GM12878 (cell line): ENCODE measurements at regions not wholly inside any gene's neighbourhood (a gene's known extent, or its start where the extent isn't known, plus 50 kb on each side); places are given as distances from the start of the nearest gene placed in this dataset.

Experiments
- ATAC-seq: fragments of 200-7000 bp; cut with Tn5 transposase; 3 replicates; pipeline ENCODE4 v1.9.1; 2020; ENCODE audit warnings: mild to moderate bottlenecking, moderate library complexity
- BruUV-seq: library from RNA; stranded (reverse); fragments of 400-500 nt; replicated peaks from 2 replicates; lab custom pipeline; 2021; lab: Mats Ljungman, UMichigan
- CTCF ChIA-PET: fragments of 300-600 bp; sonication (Branson Sonifier 250); formaldehyde crosslinking; extraction: SDS; loops from one replicate; lab custom pipeline; 2021; ENCODE audit warnings: inconsistent platforms; lab: Yijun Ruan, JAX
- POLR2A ChIA-PET: fragments of 350-600 bp; formaldehyde crosslinking; extraction: SDS; loops from one replicate; lab custom pipeline; 2021; ENCODE audit warnings: inconsistent platforms; lab: Charles Lee
- RAD21 ChIA-PET: fragments of 300-600 bp; sonication (Branson Sonifier 250); formaldehyde crosslinking; loops from one replicate; lab custom pipeline; 2023; ENCODE audit warnings: antibody characterized with exemption; ENCODE audit not compliant: unreplicated experiment; lab: Charles Lee
- SMC1A ChIA-PET: fragments of 300-600 bp; sonication (Branson Sonifier 250); formaldehyde crosslinking; loops from one replicate; lab custom pipeline; 2023; ENCODE audit not compliant: unreplicated experiment, uncharacterized antibody; lab: Charles Lee
- DNase-seq: peaks from one replicate; pipeline ENCODE4 v3.0.0-alpha.2; 2011; ENCODE audit warnings: low read depth, low spot score
- FAIRE-seq: peaks from 3 replicates; lab custom pipeline; 2011; peaks lifted over from hg19 to GRCh38; lab: Jason Lieb, UNC
- H2AFZ ChIP-seq: 2 replicates; pipeline ENCODE4 v1.6.0; 2011; ENCODE audit warnings: low read depth, low read length, control low read depth; ENCODE audit not compliant: control insufficient read depth
- H3K27ac ChIP-seq: 2 replicates; pipeline ENCODE4 v1.5.1; 2011; ENCODE audit warnings: control low read depth; ENCODE audit not compliant: control insufficient read depth, insufficient read depth
- H3K27me3 ChIP-seq, 2 experiments: replicated peaks in 1 of 2; 2 replicates each; pipeline versions ENCODE4 v1.6.0 to v1.6.1; 2011; ENCODE audit warnings: low read length in 1 of 2; ENCODE audit not compliant: control insufficient read depth in 2 of 2, insufficient read depth in 2 of 2
- H3K36me3 ChIP-seq, 2 experiments: 2 replicates each; pipeline ENCODE4 v1.5.1; 2011; ENCODE audit warnings: low read length in 1 of 2; ENCODE audit not compliant: control insufficient read depth in 2 of 2, insufficient read depth in 2 of 2
- H3K4me1 ChIP-seq: 2 replicates; pipeline ENCODE4 v1.6.1; 2011; ENCODE audit warnings: mild to moderate bottlenecking, low read length, moderate library complexity, mixed read lengths; ENCODE audit not compliant: control insufficient read depth, insufficient read depth
- H3K4me2 ChIP-seq: 2 replicates; pipeline ENCODE4 v1.6.0; 2011; ENCODE audit warnings: control low read depth; ENCODE audit not compliant: control insufficient read depth, insufficient read depth
- H3K4me3 ChIP-seq: fragments of 200-600 bp; sonication (generic); 2 replicates; pipeline ENCODE4 v1.5.1; 2016
- H3K79me2 ChIP-seq: 2 replicates; pipeline ENCODE4 v1.6.0; 2011; ENCODE audit warnings: low read length; ENCODE audit not compliant: control insufficient read depth, insufficient read depth
- H3K9ac ChIP-seq: 2 replicates; pipeline ENCODE4 v1.8.0; 2011; ENCODE audit warnings: low read length, control low read depth, mixed read lengths; ENCODE audit not compliant: control insufficient read depth, insufficient read depth
- H3K9me3 ChIP-seq: replicated peaks from 3 replicates; pipeline ENCODE4 v1.5.1; 2011; ENCODE audit warnings: mild to moderate bottlenecking, low read length; ENCODE audit not compliant: control insufficient read depth, insufficient read depth
- H4K20me1 ChIP-seq: 2 replicates; pipeline ENCODE4 v1.6.0; 2011; ENCODE audit not compliant: control insufficient read depth, insufficient read depth
- CHD4 ChIP-seq: fragments of 200-600 bp; sonication (generic); IDR thresholded peaks from 2 replicates; pipeline ENCODE4 v1.6.1; 2016; ENCODE audit warnings: mild to moderate bottlenecking
- NR2C2 ChIP-seq: IDR thresholded peaks from 2 replicates; pipeline ENCODE4 v1.6.1; 2011; ENCODE audit warnings: borderline replicate concordance, low read depth; ENCODE audit not compliant: control insufficient read depth, insufficient read length
- STAT1 ChIP-seq: fragments of 450-650 bp; conservative IDR thresholded peaks from 2 replicates; pipeline ENCODE4 v1.6.1; 2014; ENCODE audit warnings: antibody characterized with exemption, mild to moderate bottlenecking
- ZBED1 ChIP-seq: IDR thresholded peaks from 2 replicates; pipeline ENCODE4 v1.6.1; 2016; ENCODE audit warnings: borderline replicate concordance
- WGBS: methylation state at CpG from one replicate; pipeline ENCODE4 v1.1.6; 2016; ENCODE audit warnings: low lambda C conversion rate; ENCODE audit not compliant: insufficient replicate concordance, insufficient coverage; ENCODE audit errors: missing lambda C conversion rate; 5-methylcytosine and 5-hydroxymethylcytosine counted together
- in situ Hi-C: fragments of 300-500 bp; cut with MboI; formaldehyde crosslinking; loops from 9 replicates; pipeline ENCODE4 v1.14.3; 2018; ENCODE audit warnings: mixed read lengths
- intact Hi-C: fragments of 100-400 bp; cut with micrococcal nuclease; formaldehyde crosslinking; loops from one replicate; pipeline ENCODE4 v1.14.2; 2022; ENCODE audit not compliant: unreplicated experiment
- TF ChIP-seq, protein P1 (sequence below): IDR thresholded peaks from 2 replicates; pipeline ENCODE4 v1.6.1; 2012; ENCODE audit warnings: low read depth, low read length, improper control_type of control experiment
- TF ChIP-seq, protein P2 (sequence below): fragments of 450-650 bp; IDR thresholded peaks from 2 replicates; pipeline ENCODE4 v1.6.1; 2017; ENCODE audit warnings: mild to moderate bottlenecking, moderate library complexity
- TF ChIP-seq, protein P3 (sequence below): IDR thresholded peaks from 2 replicates; pipeline ENCODE4 v1.6.1; 2011; ENCODE audit warnings: low read depth, mild to moderate bottlenecking, low read length, moderate library complexity, borderline replicate concordance; ENCODE audit errors: extremely low read depth

DNA sequence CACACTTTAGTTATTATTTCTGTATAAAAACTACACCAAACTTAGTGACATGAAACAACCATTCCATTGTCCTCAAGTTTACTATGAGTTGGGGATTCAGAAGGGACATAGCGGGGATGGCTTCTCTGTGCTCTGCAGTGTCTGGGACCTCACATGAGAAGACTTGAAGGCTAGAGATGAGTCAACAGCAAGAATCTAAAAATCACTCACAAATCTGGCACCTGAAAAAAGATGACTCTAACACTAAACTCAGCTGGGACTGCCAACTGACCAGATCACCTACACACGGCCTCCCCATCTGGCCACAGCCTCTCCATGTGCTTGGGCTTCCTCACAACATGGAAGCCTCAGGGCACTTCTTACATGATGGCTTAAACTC lies 63.0 kb upstream of the EYA2 start:
- TF ChIP-seq, protein P1, sequence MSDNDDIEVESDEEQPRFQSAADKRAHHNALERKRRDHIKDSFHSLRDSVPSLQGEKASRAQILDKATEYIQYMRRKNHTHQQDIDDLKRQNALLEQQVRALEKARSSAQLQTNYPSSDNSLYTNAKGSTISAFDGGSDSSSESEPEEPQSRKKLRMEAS, result no peak
- TF ChIP-seq, protein P2, sequence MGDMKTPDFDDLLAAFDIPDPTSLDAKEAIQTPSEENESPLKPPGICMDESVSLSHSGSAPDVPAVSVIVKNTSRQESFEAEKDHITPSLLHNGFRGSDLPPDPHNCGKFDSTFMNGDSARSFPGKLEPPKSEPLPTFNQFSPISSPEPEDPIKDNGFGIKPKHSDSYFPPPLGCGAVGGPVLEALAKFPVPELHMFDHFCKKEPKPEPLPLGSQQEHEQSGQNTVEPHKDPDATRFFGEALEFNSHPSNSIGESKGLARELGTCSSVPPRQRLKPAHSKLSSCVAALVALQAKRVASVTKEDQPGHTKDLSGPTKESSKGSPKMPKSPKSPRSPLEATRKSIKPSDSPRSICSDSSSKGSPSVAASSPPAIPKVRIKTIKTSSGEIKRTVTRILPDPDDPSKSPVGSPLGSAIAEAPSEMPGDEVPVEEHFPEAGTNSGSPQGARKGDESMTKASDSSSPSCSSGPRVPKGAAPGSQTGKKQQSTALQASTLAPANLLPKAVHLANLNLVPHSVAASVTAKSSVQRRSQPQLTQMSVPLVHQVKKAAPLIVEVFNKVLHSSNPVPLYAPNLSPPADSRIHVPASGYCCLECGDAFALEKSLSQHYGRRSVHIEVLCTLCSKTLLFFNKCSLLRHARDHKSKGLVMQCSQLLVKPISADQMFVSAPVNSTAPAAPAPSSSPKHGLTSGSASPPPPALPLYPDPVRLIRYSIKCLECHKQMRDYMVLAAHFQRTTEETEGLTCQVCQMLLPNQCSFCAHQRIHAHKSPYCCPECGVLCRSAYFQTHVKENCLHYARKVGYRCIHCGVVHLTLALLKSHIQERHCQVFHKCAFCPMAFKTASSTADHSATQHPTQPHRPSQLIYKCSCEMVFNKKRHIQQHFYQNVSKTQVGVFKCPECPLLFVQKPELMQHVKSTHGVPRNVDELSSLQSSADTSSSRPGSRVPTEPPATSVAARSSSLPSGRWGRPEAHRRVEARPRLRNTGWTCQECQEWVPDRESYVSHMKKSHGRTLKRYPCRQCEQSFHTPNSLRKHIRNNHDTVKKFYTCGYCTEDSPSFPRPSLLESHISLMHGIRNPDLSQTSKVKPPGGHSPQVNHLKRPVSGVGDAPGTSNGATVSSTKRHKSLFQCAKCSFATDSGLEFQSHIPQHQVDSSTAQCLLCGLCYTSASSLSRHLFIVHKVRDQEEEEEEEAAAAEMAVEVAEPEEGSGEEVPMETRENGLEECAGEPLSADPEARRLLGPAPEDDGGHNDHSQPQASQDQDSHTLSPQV, result no peak
- no peak for TF ChIP-seq STAT1
- TF ChIP-seq, all 136 proteins: peak for 0
- H3K27me3 ChIP-seq, result no peaks in the 10 kb centered on the region
- no peaks in the 10 kb centered on the region for H3K4me1 ChIP-seq
- H3K4me3 ChIP-seq, result no peak overlapping the region
- ChIA-PET POLR2A (no interaction called here), RAD21 (no interaction called here), CTCF (no interaction called here), SMC1A (no interaction called here)
- H3K9ac ChIP-seq, result no peak overlapping the region
- FAIRE-seq (no peak), DNase-seq (no peak), ATAC-seq (peak; percentile 58)
- no peaks in the 10 kb centered on the region for H3K79me2 ChIP-seq
- intact Hi-C loops, result no loop called here
- no peaks in the 10 kb centered on the region for H3K9me3 ChIP-seq
- H3K36me3 ChIP-seq, result no peaks in the 10 kb centered on the region
- no peaks in the 10 kb centered on the region for H4K20me1 ChIP-seq
- H2AFZ ChIP-seq, result no peak overlapping the region
- H3K4me2 ChIP-seq, result no peak overlapping the region
- H3K27ac ChIP-seq, result no peak overlapping the region
- in situ Hi-C loops, result no loop called here
- 0% methylated on average over 2 of the region's 2 CpGs for WGBS
- BruUV-seq, result no TSS peak

DNA sequence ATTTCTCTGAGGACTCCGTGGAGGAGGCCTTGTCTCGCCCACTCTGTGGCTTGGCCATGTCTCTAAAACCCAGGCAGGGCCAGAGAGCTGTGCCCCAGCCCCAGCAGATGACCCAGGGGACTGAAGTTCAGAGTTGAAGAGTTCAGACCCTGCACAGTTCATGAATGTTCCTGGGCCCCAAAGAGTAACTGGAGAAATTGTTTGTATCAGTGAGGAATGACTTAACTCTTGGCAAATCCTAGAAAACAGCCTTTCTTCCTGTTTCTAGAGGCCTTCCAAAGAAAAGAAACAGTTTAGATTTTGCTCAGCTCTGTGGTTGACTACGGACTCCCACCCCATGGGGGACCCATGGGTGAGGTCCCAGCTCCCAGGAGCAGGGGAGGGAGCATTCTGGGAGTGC lies 62.1 kb upstream of the EYA2 start:
- SMC1A ChIA-PET, result no interaction called here
- WGBS, result 44% methylated on average over 3 of the region's 3 CpGs
- RAD21 ChIA-PET, result no interaction called here

More for the DNA sequence above, 62.1 kb upstream of the EYA2 start:
- Histone ChIP-seq H3K9ac (no peak overlapping the region), H3K79me2 (no peaks in the 10 kb centered on the region), H3K27ac (no peak overlapping the region), H3K27me3 (no peaks in the 10 kb centered on the region), H3K9me3 (no peaks in the 10 kb centered on the region), H4K20me1 (no peaks in the 10 kb centered on the region), H3K4me3 (no peak overlapping the region), H3K36me3 (no peaks in the 10 kb centered on the region), H2AFZ (no peak overlapping the region), H3K4me2 (no peak overlapping the region), H3K4me1 (no peaks in the 10 kb centered on the region)
- no peak for DNase-seq
- FAIRE-seq, result no peak
- BruUV-seq, result no TSS peak
- TF ChIP-seq, protein P3, sequence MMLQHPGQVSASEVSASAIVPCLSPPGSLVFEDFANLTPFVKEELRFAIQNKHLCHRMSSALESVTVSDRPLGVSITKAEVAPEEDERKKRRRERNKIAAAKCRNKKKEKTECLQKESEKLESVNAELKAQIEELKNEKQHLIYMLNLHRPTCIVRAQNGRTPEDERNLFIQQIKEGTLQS, result no peak
- TF ChIP-seq NR2C2 (no peak), CHD4 (no peak), ZBED1 (no peak)
- intact Hi-C loops (no loop called here), in situ Hi-C loops (no loop called here)
- CTCF ChIA-PET, result no interaction called here
- POLR2A ChIA-PET, result no interaction called here
- ATAC-seq, result no peak
